HCT116 (cell line): ENCODE measurements at regions not wholly inside any gene's neighbourhood (a gene's known extent, or its start where the extent isn't known, plus 50 kb on each side); places are given as distances from the start of the nearest gene placed in this dataset.

ENCODE experiments used
- ATAC-seq: fragments of 200-7000 bp; cut with Tn5 transposase; 2 replicates; pipeline ENCODE4 v1.9.1; 2020; ENCODE audit warnings: mild to moderate bottlenecking, moderate library complexity
- BruUV-seq: library from RNA; stranded (reverse); fragments of 400-500 nt; replicated peaks from 2 replicates; lab custom pipeline; 2021; lab: Mats Ljungman, UMichigan
- CTCF ChIA-PET: fragments of 300-600 bp; sonication (Branson Sonifier 250); formaldehyde crosslinking; loops from one replicate; lab custom pipeline; 2021; ENCODE audit warnings: antibody characterized with exemption; lab: Charles Lee
- POLR2A ChIA-PET: fragments of 300-600, 350-600 bp; sonication (Branson Sonifier 250); formaldehyde crosslinking; loops from one replicate; lab custom pipeline; 2021; ENCODE audit warnings: antibody characterized with exemption; lab: Charles Lee
- RAD21 ChIA-PET, 2 experiments: fragments of 300-600 bp; sonication (Branson Sonifier 250); formaldehyde crosslinking; loops; one replicate each; lab custom pipeline; 2023; ENCODE audit warnings: low total read pairs in 2 of 2; ENCODE audit not compliant: uncharacterized antibody in 2 of 2, unreplicated experiment in 2 of 2, low non-redundant PET in 1 of 2; lab: Charles Lee
- DNase-seq: peaks from one replicate; pipeline ENCODE4 v3.0.0-alpha.2; 2010; ENCODE audit warnings: low read depth, low spot score
- H2AFZ ChIP-seq: fragments of 200-600 bp; shearing (Covaris generic), sonication (generic); 2 replicates; pipeline ENCODE4 v1.6.1; 2017; ENCODE audit warnings: low read depth, mixed run types, mixed read lengths, antibody characterized with exemption, low read length; ENCODE audit not compliant: poor library complexity, severe bottlenecking
- H3K27ac ChIP-seq: 2 replicates; pipeline ENCODE4 v1.5.1; 2012; ENCODE audit warnings: low read depth, low read length
- H3K27me3 ChIP-seq: fragments of 200-600 bp; sonication (generic); 2 replicates; pipeline ENCODE4 v1.6.1; 2016; ENCODE audit warnings: mixed run types, low read length, mixed read lengths; ENCODE audit not compliant: insufficient read depth
- H3K36me3 ChIP-seq, 2 experiments: fragments of 200-500 bp in 1 of 2; fragments of 200-600 bp in 1 of 2; sonication (Bioruptor generic) in 1 of 2; sonication (generic) in 1 of 2; 2 replicates each; pipeline versions ENCODE4 v1.5.1 to v1.6.1; 2014 to 2016; ENCODE audit warnings: low read length in 2 of 2, inconsistent platforms in 1 of 2, mixed read lengths in 1 of 2, mixed run types in 1 of 2; ENCODE audit not compliant: insufficient read depth in 2 of 2, control insufficient read depth in 1 of 2
- H3K4me1 ChIP-seq, 2 experiments: fragments of 200-600 bp in 1 of 2; sonication (generic) in 1 of 2; 2 replicates each; pipeline versions ENCODE4 v1.5.1 to v1.6.1; 2012 to 2017; ENCODE audit warnings: low read length in 2 of 2, inconsistent platforms in 1 of 2, mild to moderate bottlenecking in 1 of 2, mixed read lengths in 1 of 2, mixed run types in 1 of 2, moderate library complexity in 1 of 2; ENCODE audit not compliant: insufficient read depth in 2 of 2, control insufficient read depth in 1 of 2
- H3K4me2 ChIP-seq: fragments of 200-600 bp; sonication (generic); 2 replicates; pipeline ENCODE4 v1.6.1; 2017; ENCODE audit warnings: mixed run types, low read length, mixed read lengths
- H3K4me3 ChIP-seq, 2 experiments: fragments of 200-600 bp in 1 of 2; sonication (generic) in 1 of 2; replicated peaks in 1 of 2; 2 replicates each; pipeline ENCODE4 v1.5.1; 2011 to 2016; ENCODE audit warnings: low read length in 2 of 2, control low read depth in 1 of 2, low read depth in 1 of 2, mild to moderate bottlenecking in 1 of 2, mixed read lengths in 1 of 2, mixed run types in 1 of 2
- H3K79me2 ChIP-seq: fragments of 200-600 bp; sonication (generic); 2 replicates; pipeline ENCODE4 v1.6.1; 2017; ENCODE audit warnings: mild to moderate bottlenecking, mixed run types, low read length, moderate library complexity, mixed read lengths; ENCODE audit not compliant: insufficient read depth
- H3K9ac ChIP-seq: fragments of 200-600 bp; sonication (generic); 2 replicates; pipeline ENCODE4 v1.6.1; 2016; ENCODE audit warnings: low read length, mixed read lengths
- H3K9me2 ChIP-seq: fragments of 200-600 bp; sonication (generic), shearing (Covaris generic); 2 replicates; pipeline ENCODE4 v1.6.1; 2017; ENCODE audit warnings: mixed run types, mild to moderate bottlenecking, moderate library complexity; ENCODE audit not compliant: insufficient read depth
- H3K9me3 ChIP-seq, 2 experiments: fragments of 200-500 bp in 1 of 2; fragments of 200-600 bp in 1 of 2; sonication (Bioruptor generic) in 1 of 2; sonication (generic) in 1 of 2; 2 replicates each; pipeline ENCODE4 v1.6.1; 2014 to 2017; ENCODE audit warnings: low read length in 2 of 2, mixed read lengths in 2 of 2, inconsistent platforms in 1 of 2, low read depth in 1 of 2, mild to moderate bottlenecking in 1 of 2, mixed run types in 1 of 2, moderate library complexity in 1 of 2; ENCODE audit not compliant: control insufficient read depth in 1 of 2, insufficient read depth in 1 of 2
- H4K20me1 ChIP-seq: fragments of 200-600 bp; sonication (generic), shearing (Covaris generic); 2 replicates; pipeline ENCODE4 v1.6.1; 2017; ENCODE audit warnings: mixed run types, mild to moderate bottlenecking, moderate library complexity; ENCODE audit not compliant: insufficient read depth
- ATF3 ChIP-seq: IDR thresholded peaks from 2 replicates; pipeline ENCODE4 v1.6.1; 2012
- CBX3 ChIP-seq: IDR thresholded peaks from 2 replicates; pipeline ENCODE4 v1.6.1; 2012; ENCODE audit warnings: low read depth
- CEBPB ChIP-seq: IDR thresholded peaks from 2 replicates; pipeline ENCODE4 v1.6.1; 2012; ENCODE audit warnings: low read depth
- EZH2 ChIP-seq: fragments of 200-600 bp; sonication (generic); IDR thresholded peaks from 2 replicates; pipeline ENCODE4 v1.6.1; 2017; ENCODE audit warnings: antibody characterized with exemption, mixed run types
- EZH2phosphoT487 ChIP-seq: fragments of 200-600 bp; IDR thresholded peaks from 2 replicates; pipeline ENCODE4 v1.6.1; 2018; ENCODE audit warnings: antibody characterized with exemption, borderline replicate concordance
- FOSL1 ChIP-seq: IDR thresholded peaks from 2 replicates; pipeline ENCODE4 v1.6.1; 2012; ENCODE audit warnings: low read depth
- POLR2A ChIP-seq: IDR thresholded peaks from 2 replicates; pipeline ENCODE4 v1.7.0; 2011; ENCODE audit warnings: borderline replicate concordance; ENCODE audit not compliant: insufficient read depth, insufficient read length; ENCODE audit errors: extremely low read depth
- POLR2AphosphoS5 ChIP-seq: IDR thresholded peaks from 2 replicates; pipeline ENCODE4 v1.6.1; 2011; ENCODE audit warnings: mild to moderate bottlenecking, low read depth, low read length, moderate library complexity
- RAD21 ChIP-seq: IDR thresholded peaks from 2 replicates; pipeline ENCODE4 v1.6.1; 2012; ENCODE audit warnings: low read depth, mild to moderate bottlenecking
- SIN3A ChIP-seq: IDR thresholded peaks from 2 replicates; pipeline ENCODE4 v1.6.1; 2012; ENCODE audit warnings: low read depth
- SRF ChIP-seq: IDR thresholded peaks from 2 replicates; pipeline ENCODE4 v1.6.1; 2012; ENCODE audit warnings: low read depth
- TCF7L2 ChIP-seq: IDR thresholded peaks from 2 replicates; pipeline ENCODE4 v1.7.0; 2011; ENCODE audit warnings: borderline replicate concordance, inconsistent platforms; ENCODE audit not compliant: insufficient read depth, insufficient read length; ENCODE audit errors: extremely low read depth
- YY1 ChIP-seq: IDR thresholded peaks from 2 replicates; pipeline ENCODE4 v1.6.1; 2011; ENCODE audit warnings: low read length, low read depth, moderate library complexity, mild to moderate bottlenecking; ENCODE audit not compliant: insufficient replicate concordance; ENCODE audit errors: extremely low read depth
- ZFX ChIP-seq: fragments of 450-650 bp; IDR thresholded peaks from 2 replicates; pipeline ENCODE4 v1.6.1; 2017
- ZNF274 ChIP-seq: fragments of 200-500 bp; sonication (Bioruptor generic); IDR thresholded peaks from 2 replicates; pipeline ENCODE4 v1.6.1; 2014; ENCODE audit warnings: mild to moderate bottlenecking, low read depth, low read length, inconsistent platforms
- intact Hi-C: fragments of 100-400 bp; cut with micrococcal nuclease; formaldehyde crosslinking; loops from 2 replicates; pipeline ENCODE4 v1.10.0; 2022
- TF ChIP-seq, protein P1 (sequence below): IDR thresholded peaks from 2 replicates; pipeline ENCODE4 v1.6.1; 2012; ENCODE audit warnings: low read depth

DNA sequence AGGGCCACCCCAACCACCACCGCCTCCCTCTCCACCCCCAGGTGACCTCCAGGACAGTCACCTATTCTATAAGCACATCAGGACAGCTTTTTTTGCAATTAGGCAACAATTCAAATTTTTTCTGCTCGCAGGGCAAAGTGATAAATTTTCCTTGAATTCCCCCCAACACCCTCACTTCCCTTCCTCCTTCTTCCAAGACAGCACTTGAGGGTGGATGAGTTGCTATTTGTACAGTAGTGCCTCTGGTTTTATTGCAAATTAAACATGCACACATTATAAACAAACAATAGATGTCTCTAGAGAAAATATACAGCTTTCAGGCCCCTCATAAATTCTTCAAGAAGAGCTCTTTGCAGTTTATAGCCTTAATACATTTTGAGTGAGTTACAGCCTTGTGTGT lies 80.9 kb upstream of the USP47 start:
- Histone ChIP-seq H3K9me3 (no peaks in the 10 kb centered on the region), H3K27me3 (no peaks in the 10 kb centered on the region), H3K36me3 (no peaks in the 10 kb centered on the region), H3K27ac (no peak overlapping the region), H3K79me2 (no peaks in the 10 kb centered on the region), H3K9me2 (no peaks in the 10 kb centered on the region), H2AFZ (no peak overlapping the region), H4K20me1 (no peaks in the 10 kb centered on the region), H3K9ac (no peak overlapping the region), H3K4me2 (no peak overlapping the region), H3K4me1 (no peaks in the 10 kb centered on the region), H3K4me3 (no peak overlapping the region)
- intact Hi-C loops, result no loop called here
- POLR2A ChIA-PET, result no interaction called here
- RAD21 ChIA-PET, result no interaction called here
- TF ChIP-seq ZFX, result no peak
- no peak for TF ChIP-seq CEBPB
- no peak for TF ChIP-seq SIN3A
- TF ChIP-seq, protein P1, sequence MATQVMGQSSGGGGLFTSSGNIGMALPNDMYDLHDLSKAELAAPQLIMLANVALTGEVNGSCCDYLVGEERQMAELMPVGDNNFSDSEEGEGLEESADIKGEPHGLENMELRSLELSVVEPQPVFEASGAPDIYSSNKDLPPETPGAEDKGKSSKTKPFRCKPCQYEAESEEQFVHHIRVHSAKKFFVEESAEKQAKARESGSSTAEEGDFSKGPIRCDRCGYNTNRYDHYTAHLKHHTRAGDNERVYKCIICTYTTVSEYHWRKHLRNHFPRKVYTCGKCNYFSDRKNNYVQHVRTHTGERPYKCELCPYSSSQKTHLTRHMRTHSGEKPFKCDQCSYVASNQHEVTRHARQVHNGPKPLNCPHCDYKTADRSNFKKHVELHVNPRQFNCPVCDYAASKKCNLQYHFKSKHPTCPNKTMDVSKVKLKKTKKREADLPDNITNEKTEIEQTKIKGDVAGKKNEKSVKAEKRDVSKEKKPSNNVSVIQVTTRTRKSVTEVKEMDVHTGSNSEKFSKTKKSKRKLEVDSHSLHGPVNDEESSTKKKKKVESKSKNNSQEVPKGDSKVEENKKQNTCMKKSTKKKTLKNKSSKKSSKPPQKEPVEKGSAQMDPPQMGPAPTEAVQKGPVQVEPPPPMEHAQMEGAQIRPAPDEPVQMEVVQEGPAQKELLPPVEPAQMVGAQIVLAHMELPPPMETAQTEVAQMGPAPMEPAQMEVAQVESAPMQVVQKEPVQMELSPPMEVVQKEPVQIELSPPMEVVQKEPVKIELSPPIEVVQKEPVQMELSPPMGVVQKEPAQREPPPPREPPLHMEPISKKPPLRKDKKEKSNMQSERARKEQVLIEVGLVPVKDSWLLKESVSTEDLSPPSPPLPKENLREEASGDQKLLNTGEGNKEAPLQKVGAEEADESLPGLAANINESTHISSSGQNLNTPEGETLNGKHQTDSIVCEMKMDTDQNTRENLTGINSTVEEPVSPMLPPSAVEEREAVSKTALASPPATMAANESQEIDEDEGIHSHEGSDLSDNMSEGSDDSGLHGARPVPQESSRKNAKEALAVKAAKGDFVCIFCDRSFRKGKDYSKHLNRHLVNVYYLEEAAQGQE, result no peak
- no peak for TF ChIP-seq ZNF274
- no peak for TF ChIP-seq FOSL1
- no peak for TF ChIP-seq POLR2AphosphoS5
- no peak for TF ChIP-seq ATF3
- TF ChIP-seq CBX3, result no peak
- TF ChIP-seq POLR2A, result no peak
- TF ChIP-seq YY1, result no peak
- no peak for TF ChIP-seq EZH2phosphoT487
- no peak for TF ChIP-seq TCF7L2
- no peak for TF ChIP-seq SRF
- no peak for TF ChIP-seq RAD21
- TF ChIP-seq EZH2, result no peak
- BruUV-seq, result no TSS peak
- CTCF ChIA-PET, result no interaction called here
- DNase-seq (no peak), ATAC-seq (no peak)
